ENCODE measurements at regions not wholly inside any gene's neighbourhood (a gene's known extent, or its start where the extent isn't known, plus 50 kb on each side); places are given as distances from the start of the nearest gene placed in this dataset.

GRCh38 chr7:113825832-113826231 is 93.0 kb downstream of the PPP1R3A start:
- no peaks in the 10 kb centered on the region for H3K4me1 ChIP-seq
- no peak overlapping the region for H3K9ac ChIP-seq
- H2AFZ ChIP-seq, result no peak overlapping the region
- TF ChIP-seq CTCF (IDR thresholded peaks at IDR 0.05), result no peak
- H3K4me3 ChIP-seq (ENCODE audit: low read depth, low read length), result no peak overlapping the region
- no peaks in the 10 kb centered on the region for H3K9me3 ChIP-seq (ENCODE audit: control insufficient read depth, low read length)
- H3K36me3 ChIP-seq (ENCODE audit: control insufficient read depth, insufficient read depth, low read length), result no peaks in the 10 kb centered on the region
- H3K79me2 ChIP-seq, result no peaks in the 10 kb centered on the region
- H3K4me2 ChIP-seq (ENCODE audit: low read length), result no peak overlapping the region
- H3K27ac ChIP-seq, result no peak overlapping the region
- no peaks in the 10 kb centered on the region for H3K27me3 ChIP-seq (ENCODE audit: control insufficient read depth, insufficient read depth, low read length)

GRCh38 chr7:113824117-113824823 is 94.5 kb downstream of the PPP1R3A start:
- Histone ChIP-seq H3K4me2 (ENCODE audit: low read length) (no peak overlapping the region), H3K4me3 (ENCODE audit: low read depth, low read length) (no peak overlapping the region), H3K79me2 (no peaks in the 10 kb centered on the region), H3K4me1 (no peaks in the 10 kb centered on the region), H3K27me3 (ENCODE audit: control insufficient read depth, insufficient read depth, low read length) (no peaks in the 10 kb centered on the region), H3K9me3 (ENCODE audit: control insufficient read depth, low read length) (no peaks in the 10 kb centered on the region), H3K36me3 (ENCODE audit: control insufficient read depth, insufficient read depth, low read length) (no peaks in the 10 kb centered on the region), H3K9ac (no peak overlapping the region), H2AFZ (no peak overlapping the region), H3K27ac (no peak overlapping the region)
- TF ChIP-seq CTCF (IDR thresholded peaks at IDR 0.05), result no peak

GRCh38 chr7:113819474-113819873 is 99.3 kb downstream of the PPP1R3A start:
- Histone ChIP-seq H3K9me3 (ENCODE audit: control insufficient read depth, low read length) (no peaks in the 10 kb centered on the region), H3K4me1 (no peaks in the 10 kb centered on the region), H2AFZ (no peak overlapping the region), H3K27ac (no peak overlapping the region), H3K36me3 (ENCODE audit: control insufficient read depth, insufficient read depth, low read length) (no peaks in the 10 kb centered on the region), H3K79me2 (no peaks in the 10 kb centered on the region), H3K27me3 (ENCODE audit: control insufficient read depth, insufficient read depth, low read length) (no peaks in the 10 kb centered on the region), H3K4me3 (ENCODE audit: low read depth, low read length) (no peak overlapping the region), H3K4me2 (ENCODE audit: low read length) (no peak overlapping the region), H3K9ac (no peak overlapping the region)
- TF ChIP-seq CTCF (IDR thresholded peaks at IDR 0.05), result no peak

GRCh38 chr7:113816639-113817038 is 102.2 kb downstream of the PPP1R3A start:
- Histone ChIP-seq H3K36me3 (ENCODE audit: control insufficient read depth, insufficient read depth, low read length) (no peaks in the 10 kb centered on the region), H3K27ac (no peak overlapping the region), H3K4me2 (ENCODE audit: low read length) (no peak overlapping the region), H2AFZ (no peak overlapping the region), H3K4me1 (no peaks in the 10 kb centered on the region), H3K27me3 (ENCODE audit: control insufficient read depth, insufficient read depth, low read length) (no peaks in the 10 kb centered on the region), H3K4me3 (ENCODE audit: low read depth, low read length) (no peak overlapping the region), H3K9ac (no peak overlapping the region), H3K9me3 (ENCODE audit: control insufficient read depth, low read length) (no peaks in the 10 kb centered on the region), H3K79me2 (no peaks in the 10 kb centered on the region)
- no peak for TF ChIP-seq CTCF (IDR thresholded peaks at IDR 0.05)

- H3K79me2 ChIP-seq, result no peaks in the 10 kb centered on the region
- no peak overlapping the region for H3K4me2 ChIP-seq (ENCODE audit: low read length)
- H3K27me3 ChIP-seq (ENCODE audit: control insufficient read depth, insufficient read depth, low read length), result no peaks in the 10 kb centered on the region
- no peak overlapping the region for H3K9ac ChIP-seq
- no peak overlapping the region for H2AFZ ChIP-seq
- no peaks in the 10 kb centered on the region for H3K4me1 ChIP-seq
- no peaks in the 10 kb centered on the region for H3K36me3 ChIP-seq (ENCODE audit: control insufficient read depth, insufficient read depth, low read length)
- no peak overlapping the region for H3K27ac ChIP-seq
- H3K4me3 ChIP-seq (ENCODE audit: low read depth, low read length), result no peak overlapping the region
- H3K9me3 ChIP-seq (ENCODE audit: control insufficient read depth, low read length), result no peaks in the 10 kb centered on the region
- no peak for TF ChIP-seq CTCF (IDR thresholded peaks at IDR 0.05)
Measured at GRCh38 chr7:113813471-113813870, 105.3 kb downstream of the PPP1R3A start.

Data from parathyroid adenoma (tissue), 2 donors.